Activated gamma-delta T cell (primary cell): ENCODE measurements at regions not wholly inside any gene's neighbourhood (a gene's known extent, or its start where the extent isn't known, plus 50 kb on each side); places are given as distances from the start of the nearest gene placed in this dataset.
"Not testable (repeated sequence)": the region's sequence is repeated elsewhere in the genome, so short reads cannot be mapped to it uniquely, and the experiment has no call there.

ENCODE experiments used
- DNase-seq: peaks from one replicate; lab custom pipeline; 2025; lab: John Stamatoyannopoulos, UW

DNA sequence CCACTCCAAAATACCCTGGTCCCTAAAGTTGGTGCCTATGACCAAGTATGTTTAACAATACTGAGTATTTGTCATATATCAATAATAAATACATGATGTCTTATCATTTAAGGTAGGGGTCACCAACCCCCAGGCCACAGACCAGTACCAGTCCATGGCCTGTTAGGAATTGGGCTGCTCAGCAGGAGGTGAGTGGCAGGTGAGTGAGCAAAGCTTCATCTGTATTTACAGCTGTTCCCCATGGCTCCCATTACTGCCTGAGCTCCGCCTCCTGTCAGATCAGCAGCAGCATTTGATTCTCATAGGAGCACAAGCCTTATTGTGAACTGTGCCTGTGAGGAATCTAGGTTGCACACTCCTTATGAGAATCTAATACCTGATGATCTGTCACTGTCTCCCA, 126.2 kb downstream of the HNRNPD start:
- no peak for DNase-seq

DNA sequence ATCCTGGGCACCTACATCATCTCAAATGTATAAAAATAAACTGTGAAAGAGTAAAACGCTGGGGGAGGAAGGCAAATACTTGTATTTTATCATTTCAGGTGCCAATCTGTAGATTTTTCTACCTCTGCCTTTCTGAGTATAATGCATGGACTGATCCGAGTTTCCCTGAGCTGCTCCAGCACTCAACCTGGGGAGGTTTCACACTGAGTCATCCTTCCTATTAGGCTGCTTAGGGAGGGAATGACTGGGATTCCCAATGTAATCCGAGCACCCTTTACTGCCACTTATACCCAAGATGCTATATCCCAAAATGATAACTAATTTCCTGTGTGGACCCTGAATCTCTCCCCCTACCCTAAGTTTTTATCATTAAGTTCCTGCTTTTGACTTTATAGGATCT, 126.6 kb downstream of the HNRNPD start:
- DNase-seq, result no peak

DNA sequence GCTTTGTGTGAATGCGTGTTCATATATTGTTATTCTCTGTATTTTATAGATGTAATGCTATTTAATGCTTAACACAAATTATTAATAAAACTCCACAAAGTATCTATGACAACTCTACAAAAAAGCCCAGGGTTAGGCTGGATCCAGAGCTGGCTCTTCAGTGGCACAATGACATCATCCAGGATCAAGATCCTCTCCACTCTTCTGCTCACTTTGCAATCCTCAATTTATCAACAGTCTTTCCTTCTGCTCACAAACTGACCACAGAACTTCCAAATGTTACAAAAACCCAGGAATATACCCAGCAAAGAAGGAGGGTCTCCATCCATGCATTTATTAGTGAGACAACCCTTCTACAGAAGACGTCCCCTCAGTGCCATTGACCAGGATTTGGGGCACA, 132.3 kb downstream of the HNRNPD start:
- DNase-seq, result no peak

DNA sequence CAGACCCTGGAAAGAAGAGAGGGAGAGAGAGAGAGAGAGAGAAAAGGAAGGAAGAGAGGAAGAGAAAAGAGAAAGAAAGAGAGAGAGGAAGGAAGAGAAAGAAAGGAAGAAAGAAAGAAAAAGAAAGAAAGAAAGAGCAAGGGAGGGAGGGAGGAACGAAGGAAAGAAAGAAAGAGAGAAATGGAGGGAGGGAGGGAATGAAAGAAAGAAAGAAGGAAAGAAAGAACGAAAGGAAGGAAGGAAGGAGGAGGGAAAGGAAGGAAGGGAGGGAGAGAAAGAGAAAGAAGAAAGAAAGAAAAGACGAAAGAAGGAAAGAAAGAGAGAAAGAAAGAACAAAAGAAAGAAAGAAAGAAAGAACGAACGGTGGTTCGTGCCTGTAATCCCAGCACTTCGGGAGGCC, 133.4 kb downstream of the HNRNPD start:
- no peak for DNase-seq

DNA sequence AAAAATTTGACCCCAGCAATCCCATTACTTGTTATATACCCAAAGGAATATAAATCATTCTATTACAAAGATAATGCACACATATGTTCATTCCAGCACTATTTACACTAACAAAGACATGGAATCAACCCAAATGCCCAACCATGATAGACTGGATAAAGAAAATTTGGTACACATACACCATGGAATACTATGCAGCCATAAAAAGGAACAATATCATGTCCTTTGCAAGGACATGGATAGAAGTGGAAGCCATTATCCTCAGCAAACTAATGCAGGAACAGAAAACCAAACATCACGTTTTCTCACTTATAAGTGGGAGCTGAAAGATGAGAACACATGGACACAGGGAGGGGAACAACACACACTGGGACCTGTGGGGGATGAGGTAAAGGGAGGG, 136.6 kb downstream of the HNRNPD start:
- DNase-seq, result not testable (repeated sequence)

DNA sequence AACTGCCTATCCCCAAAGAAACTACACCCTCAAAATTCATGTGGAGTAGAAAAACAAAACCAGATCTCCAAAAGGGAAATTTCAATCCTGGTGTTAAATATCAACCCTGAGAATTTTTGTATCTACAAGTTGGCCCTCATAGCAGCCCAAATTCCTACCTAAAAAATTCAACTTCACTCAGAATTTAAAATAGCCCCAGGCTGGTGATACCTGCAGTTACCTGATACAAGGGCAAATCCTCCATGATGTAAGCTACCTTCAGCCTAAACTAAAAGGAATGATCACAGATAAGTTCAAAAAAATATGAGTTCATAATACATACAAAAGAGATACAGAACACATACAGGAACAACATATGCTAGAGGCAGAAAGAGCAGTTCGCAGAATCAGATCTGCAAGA, 138.4 kb downstream of the HNRNPD start:
- no peak for DNase-seq

DNA sequence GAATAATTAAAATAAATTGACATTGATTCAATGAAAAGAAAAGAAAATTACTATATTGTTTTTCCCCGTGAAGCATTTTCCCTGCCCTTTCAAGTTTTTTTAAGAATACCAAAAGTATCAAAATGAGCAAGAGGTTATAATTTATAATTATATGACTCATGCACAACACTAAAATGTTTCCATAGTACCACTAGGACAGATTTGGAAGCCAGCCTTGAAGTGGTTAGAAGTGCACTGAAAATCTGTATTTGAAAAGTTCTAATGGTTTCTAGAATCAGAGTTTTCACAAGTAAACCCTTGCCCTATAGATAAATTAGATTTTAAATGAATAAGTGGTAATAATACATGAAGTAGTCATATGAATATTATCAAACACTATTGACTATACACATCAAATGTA, 140.9 kb downstream of the HNRNPD start:
- DNase-seq, result no peak

DNA sequence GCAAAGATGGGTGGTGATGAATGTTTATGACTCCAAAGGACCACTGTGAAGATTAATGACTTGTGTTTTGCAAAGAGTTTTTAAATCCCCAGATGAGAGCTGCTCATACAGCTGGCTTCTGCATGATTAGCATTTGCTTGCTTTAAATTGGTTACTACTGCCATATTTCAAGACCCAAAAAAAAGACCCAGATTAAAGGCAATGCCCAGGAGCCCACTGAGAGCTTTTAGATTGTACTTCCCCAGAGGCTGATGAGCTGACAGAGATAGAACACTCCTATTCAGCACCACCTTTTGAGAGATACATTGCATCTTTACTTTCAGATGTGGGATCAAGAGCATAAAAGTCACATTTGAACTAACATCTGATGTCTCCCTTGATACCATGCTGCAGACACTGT, 142.0 kb downstream of the HNRNPD start:
- no peak for DNase-seq

DNA sequence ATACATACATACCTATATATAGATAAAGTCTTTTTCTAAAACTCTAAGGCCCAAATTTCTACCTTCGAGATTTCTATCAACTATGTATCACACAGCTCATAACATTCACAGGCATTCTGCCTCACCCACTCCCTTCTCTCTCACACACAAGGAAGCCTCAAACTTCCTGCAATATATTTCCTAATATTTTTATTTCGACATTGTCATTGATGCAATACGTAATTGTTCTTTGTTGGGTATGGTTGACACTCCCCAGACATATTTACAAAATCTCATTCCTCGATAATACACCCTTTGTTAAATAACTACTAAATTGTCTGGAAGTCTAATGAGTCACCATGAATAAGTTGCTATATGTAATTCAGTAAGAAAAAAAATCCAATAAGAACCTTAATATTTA, 143.5 kb downstream of the HNRNPD start:
- no peak for DNase-seq

DNA sequence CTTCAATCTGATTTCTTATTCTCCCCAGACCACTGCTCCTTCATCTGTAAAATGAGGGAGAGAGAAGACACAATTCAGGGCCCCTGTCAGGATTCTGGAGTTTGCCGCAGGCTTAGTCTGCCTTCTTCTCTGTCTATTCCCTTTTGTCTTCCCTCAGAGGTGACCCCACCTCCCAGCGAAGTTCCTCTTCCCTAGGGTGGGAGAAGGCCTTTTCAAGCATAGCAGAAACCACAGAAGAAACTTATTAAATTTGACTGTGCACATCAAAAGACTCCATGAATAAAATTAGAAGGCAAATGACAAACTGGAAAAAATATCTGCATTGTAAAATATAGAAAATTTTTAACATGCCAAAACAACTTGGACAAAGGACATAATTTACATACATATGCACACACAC, 148.8 kb downstream of the HNRNPD start:
- DNase-seq, result no peak

DNA sequence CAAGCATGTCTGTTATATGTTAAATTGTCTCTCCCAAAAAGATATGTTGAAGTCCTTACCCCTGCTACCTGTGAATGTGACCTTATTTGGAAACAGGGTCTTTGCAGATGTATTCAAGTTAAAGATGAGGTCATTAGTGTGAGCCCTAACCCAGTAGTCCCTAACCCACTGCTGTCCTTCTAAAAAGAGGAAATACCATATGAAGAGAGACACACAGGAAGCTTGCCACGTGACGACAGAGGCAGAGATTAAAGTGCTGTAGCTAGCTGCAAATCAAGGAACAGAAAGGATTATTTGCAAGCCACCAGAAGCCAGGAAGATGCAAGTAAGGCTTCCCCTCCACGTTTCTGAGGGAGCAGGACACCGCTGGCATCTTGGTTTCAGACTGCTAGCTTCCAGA, 150.1 kb downstream of the HNRNPD start:
- DNase-seq, result no peak

DNA sequence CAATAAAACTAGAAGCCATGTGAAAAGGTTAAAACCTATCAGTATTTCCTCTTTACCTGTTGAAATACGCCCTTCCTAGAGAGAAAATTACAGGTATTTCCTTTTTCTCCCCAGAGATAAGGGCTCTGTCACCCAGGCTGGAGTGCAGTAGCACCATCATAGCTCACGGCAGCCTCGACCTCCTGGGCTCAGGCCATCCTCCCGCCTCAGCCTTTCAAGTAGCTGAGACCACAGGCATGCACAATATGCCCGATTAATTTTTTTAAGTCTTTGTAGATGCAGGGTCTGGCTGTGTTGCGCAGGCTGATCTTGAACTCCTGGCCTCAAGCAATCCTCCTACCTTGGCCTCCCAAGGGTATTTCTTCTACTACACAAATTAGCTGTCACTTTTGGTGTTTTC, 154.4 kb downstream of the HNRNPD start:
- DNase-seq, result no peak

DNA sequence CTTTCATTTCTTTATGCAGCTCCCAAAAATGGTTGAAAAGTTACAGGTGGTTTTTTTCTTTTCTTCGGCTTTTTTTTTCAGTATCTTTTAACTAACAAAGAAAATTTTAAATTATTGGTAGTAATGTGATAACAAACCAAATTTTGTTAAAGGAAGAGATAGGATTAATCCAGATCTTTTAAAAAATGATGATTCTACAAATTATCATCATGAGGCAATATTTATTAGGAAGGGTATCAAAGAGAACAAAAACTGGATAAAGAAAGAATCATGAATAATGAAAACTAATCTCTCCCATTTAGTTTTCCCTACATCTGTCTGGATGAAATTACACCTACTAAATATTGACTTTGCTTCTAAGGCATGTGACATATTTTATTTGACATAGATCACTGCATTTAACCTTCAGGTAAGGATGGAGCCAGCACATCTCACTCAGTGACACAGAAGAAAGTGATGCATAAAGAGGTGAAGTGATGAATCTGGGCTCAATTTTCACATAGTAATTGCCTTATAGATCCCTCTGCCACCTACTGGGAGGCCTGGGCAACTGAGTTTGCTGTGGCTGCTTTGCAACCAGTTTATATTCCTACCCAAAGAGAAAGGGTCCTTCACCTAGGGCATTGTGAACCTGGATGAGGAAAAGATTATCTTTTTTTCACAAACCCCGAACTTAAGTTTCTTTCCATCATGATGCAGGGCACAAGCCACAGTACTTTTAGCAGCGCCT, 155.6 kb downstream of the HNRNPD start:
- DNase-seq, result no peak

DNA sequence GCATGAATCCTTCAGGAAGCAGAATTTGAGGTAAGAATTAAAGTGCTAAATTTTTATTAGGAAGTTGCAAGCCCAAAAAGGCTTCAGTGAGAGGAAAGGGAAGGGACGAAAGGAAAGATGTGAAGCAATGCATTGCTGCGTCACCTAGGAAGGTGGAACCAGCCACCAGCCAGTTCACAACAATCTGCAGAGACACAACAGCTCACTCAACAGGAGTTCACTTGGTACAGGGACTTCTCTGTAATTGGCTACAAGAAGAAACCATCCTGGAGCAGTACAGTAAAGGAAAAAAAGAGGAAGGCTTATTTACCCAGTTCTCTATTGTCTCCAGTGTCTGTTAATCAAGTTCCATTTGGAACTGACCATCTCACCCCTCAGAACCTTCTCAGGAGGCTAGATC, 157.6 kb downstream of the HNRNPD start:
- DNase-seq, result no peak

DNA sequence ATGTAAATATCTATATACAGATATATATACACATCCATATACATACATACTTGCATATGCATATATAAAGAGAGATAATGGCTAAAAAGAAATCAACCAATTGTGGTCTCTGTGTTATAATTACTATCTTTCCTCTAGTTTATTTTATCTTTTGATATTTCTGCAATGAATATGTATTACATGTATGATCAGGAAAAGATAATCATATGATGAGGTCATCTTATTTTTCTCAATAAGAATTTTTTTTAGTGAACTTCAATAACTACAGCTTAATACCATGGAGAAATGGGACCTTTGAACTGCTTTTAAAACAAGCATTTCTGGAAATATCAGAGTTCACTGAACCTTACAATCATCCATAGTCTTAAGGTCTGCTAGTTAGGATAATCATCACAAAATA, 158.0 kb downstream of the HNRNPD start:
- no peak for DNase-seq

DNA sequence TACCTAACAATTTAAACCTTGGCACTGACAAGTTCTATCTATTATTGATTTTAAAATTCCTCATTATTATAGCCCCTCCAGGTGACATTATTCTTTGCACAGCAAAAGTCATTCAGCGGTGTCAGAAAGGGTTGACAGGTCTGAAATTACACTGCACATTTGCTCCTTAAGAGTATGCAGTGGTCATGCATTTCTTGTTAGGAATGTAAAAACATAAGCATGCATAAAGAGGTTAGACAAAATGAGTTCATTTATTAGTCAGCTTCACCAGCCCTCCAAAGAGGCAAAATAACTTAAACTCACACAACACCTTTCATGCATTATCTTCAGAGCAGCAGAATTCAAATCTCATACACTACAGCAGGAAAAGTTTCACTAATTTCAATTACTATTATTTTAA, 158.8 kb downstream of the HNRNPD start:
- DNase-seq, result no peak

DNA sequence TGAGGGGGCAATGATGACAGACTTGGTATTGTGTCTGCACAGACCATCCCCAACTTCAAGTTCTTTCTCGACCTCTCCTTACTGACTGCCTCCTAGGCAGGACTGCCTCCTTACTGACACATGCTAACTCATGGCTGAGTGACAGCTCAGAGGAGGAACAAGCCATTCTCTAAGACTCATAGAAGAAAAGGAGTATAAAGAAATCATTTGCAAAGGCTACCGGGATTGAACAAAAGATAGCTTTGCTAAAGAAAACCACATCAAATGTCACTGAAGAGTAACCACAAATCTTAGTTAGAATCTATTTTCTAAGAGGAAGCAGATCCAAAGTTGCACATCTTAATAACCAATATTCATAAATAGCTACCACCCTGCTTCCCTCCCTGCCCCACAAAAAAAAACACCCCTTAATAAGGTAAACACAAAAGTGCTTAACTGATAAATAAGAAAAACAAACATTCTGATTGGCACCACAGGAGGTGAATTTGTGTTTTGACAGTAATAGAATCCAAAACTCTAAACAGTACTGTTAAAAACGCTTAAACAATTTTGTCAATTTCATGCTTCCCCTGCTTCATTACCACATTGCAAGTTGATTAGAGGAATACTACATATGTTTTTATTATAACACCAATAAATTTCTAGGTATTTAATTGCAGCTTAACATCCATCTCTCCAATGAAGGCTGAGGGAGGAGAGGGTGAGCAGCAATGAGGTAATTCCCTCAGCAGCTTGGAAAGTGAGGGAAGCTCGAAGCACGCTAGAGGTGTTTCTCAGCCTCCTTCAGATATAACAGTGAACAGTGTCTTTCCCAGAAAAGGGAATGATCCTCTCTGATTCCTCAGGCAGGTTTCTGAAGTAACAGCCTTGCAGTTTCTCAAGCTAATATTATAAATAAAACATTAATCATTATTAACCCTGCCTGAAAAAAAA, 160.0 kb downstream of the HNRNPD start:
- no peak for DNase-seq

DNA sequence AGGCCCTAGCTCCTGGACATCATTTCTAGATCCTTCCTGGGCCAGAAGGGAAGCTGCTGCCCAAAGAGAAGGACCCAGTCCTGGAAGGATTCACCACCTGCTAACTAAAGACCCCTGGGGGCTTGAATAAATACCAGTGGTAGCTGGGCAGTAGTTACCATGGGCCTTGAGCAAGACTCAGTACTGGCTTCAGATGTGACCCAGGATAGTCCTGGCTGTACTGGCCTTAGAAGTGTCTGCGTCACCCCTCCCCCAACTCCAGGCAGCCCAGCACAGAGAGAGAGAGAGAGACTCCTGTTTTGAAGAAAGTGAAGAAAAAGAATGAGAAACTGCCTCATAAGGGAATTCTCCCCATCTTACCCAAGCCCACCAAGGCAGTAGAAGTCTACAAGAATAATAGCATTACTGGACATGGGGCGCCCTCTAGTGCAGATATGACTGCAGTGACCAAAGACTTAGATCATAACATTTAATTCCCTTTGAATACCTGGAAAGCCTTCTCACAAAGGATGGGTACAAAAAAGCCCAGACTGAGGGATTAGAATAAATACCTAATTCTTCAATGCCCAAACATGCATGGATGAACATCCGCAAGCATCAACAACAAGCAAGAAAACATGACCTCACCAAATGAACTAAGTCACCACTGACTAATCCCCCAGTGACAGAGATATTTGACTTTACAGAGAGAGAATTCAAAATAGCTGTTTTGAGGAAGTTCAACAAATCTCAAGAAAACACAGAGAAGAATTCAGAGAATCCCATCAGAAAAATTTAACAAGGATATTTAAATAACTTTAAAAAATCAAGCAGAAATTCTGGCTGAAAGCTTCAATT, 171.8 kb downstream of the HNRNPD start:
- no peak for DNase-seq

DNA sequence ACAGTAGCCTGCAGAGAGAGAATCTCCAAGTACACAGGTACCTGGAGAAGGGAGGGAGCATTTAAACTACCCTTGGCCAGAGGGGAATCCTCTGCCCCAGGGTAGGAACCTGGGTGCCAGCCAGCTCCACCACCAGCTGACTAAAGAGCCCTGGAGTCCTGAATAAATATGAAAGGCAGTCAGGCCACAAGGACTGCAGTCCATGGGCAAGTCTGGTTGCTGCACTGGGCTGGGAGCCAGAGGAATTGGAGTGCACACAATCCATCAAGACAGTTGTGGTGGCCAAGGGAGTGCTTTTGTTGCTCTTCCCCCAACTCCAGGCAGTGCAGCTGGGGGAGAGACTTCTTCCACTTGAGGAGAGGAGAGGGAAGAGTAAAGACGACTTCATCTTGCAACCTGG, 172.5 kb downstream of the HNRNPD start:
- no peak for DNase-seq

DNA sequence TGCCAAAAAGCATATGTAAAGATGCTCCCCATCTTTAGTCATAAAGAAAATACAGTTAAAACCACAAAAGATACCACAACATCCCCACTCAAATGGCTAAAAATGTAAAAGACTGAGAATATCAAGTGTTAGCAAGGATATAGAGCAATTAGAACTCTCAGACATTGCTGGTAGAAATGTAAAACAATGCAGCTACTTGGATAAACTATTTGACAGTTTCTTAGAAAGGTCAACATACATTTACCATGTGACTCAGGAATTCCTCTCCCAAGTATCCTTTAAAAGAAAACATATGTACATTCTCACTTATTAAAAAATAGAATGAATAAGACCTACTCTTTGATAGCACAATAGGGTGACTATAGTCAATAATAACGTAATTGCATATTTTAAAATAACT, 173.7 kb downstream of the HNRNPD start:
- DNase-seq, result no peak

DNA sequence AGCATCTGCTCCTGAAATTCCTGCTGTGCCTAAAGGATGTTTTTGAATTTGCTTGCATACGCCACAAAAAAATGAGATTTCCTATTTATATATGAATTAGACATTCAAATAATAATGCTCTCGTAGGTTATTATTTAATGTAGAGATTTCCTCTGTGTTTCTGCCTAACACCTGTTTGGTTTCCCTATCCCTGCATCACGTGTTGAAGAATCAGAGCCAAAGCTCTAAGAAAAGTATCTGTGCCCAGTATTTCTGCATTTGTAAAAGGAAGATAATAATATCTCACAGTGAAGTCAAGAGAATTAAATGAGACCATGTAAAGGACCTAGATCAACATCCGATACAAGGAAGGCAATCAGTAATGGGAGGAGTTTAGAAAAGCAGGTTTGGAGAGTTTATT, 179.5 kb downstream of the HNRNPD start:
- DNase-seq, result no peak

DNA sequence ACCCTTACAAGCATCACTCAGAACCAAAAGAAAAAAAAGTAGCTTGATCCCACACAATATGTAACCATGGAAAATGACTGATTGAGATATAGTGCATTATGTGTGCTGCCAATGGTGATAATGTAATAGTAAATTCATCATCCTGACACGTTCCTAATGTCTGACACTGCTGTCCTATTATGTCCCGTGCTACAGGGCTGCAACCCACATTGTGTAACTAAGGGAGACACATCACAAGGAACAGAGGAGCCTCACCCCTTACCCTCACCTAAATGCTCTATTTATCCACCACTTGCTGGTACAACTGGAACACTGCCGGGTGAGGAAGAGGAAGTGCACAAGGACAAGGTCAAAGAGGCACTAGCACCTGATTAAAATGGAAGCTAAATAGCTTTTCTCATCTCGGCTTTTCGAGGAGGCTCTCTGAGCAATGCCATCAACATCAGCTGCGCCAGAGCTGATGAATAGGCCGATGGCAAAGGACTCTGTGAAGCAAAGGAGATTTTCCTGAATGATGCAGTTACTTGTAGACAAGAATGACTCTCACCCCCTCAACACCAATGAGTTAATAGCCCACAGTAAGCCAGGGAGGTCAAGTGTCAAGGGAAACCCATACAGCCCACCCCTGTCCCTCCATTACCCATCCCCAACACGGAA, 181.6 kb downstream of the HNRNPD start:
- DNase-seq, result no peak
